ENCODE measurements at regions not wholly inside any gene's neighbourhood (a gene's known extent, or its start where the extent isn't known, plus 50 kb on each side); places are given as distances from the start of the nearest gene placed in this dataset.

GRCh38 chr2:148567716-148568115 is 76.8 kb upstream of the EPC2 start:
- DNase-seq (ENCODE audit: low read depth) = no peak

GRCh38 chr2:148568597-148568996 is 76.0 kb upstream of the EPC2 start:
- DNase-seq (ENCODE audit: low read depth) = no peak

- no peak for DNase-seq (ENCODE audit: low read depth)
These were observed 75.3 kb upstream of the EPC2 start for GRCh38 chr2:148569221-148569620.

- no peak for DNase-seq (ENCODE audit: low read depth)
These were observed 73.6 kb upstream of the EPC2 start for GRCh38 chr2:148570989-148571388.

GRCh38 chr2:148577845-148578492 is 66.6 kb upstream of the EPC2 start:
- DNase-seq (ENCODE audit: low read depth) = no peak

- no peak for DNase-seq (ENCODE audit: low read depth)
These were observed 66.1 kb upstream of the EPC2 start for GRCh38 chr2:148578493-148578884.

- DNase-seq (ENCODE audit: low read depth) = peak; percentile 29
These were observed 61.7 kb upstream of the EPC2 start for GRCh38 chr2:148582679-148583511.

- no peak for DNase-seq (ENCODE audit: low read depth)
These were observed 58.9 kb upstream of the EPC2 start for GRCh38 chr2:148585696-148586095.

GRCh38 chr2:148586522-148587128 is 57.9 kb upstream of the EPC2 start:
- DNase-seq (ENCODE audit: low read depth) = no peak

GRCh38 chr2:148590612-148591011 is 53.9 kb upstream of the EPC2 start:
- DNase-seq (ENCODE audit: low read depth) = no peak

GRCh38 chr2:148592791-148593190 is 51.8 kb upstream of the EPC2 start:
- DNase-seq (ENCODE audit: low read depth) = no peak

- no peak for DNase-seq (ENCODE audit: low read depth)
These were observed 51.1 kb upstream of the EPC2 start for GRCh38 chr2:148593421-148593820.

GRCh38 chr2:148594216-148594615 is 50.3 kb upstream of the EPC2 start:
- no peak for DNase-seq (ENCODE audit: low read depth)

Measured in HS-27A (cell line).